Mesothelial cell of epicardium (in vitro differentiated cells): ENCODE measurements at regions not wholly inside any gene's neighbourhood (a gene's known extent, or its start where the extent isn't known, plus 50 kb on each side); places are given as distances from the start of the nearest gene placed in this dataset.
A peak's percentile ranks its signal among the peaks of the same experiment; 100 is the strongest.

Source experiments
- DNase-seq, 2 experiments: peaks; one replicate each; pipeline ENCODE4 v3.0.0; 2021; ENCODE audit warnings: low spot score in 2 of 2; ENCODE audit not compliant: unreplicated experiment in 2 of 2
- H3K27ac Mint-ChIP-seq: 2 replicates; pipeline ENCODE4 v1.8.0; 2021; ENCODE audit warnings: mixed read lengths
- H3K27me3 Mint-ChIP-seq: 2 replicates; pipeline ENCODE4 v1.8.0; 2021; ENCODE audit warnings: low read depth, mixed read lengths
- H3K36me3 Mint-ChIP-seq: 2 replicates; pipeline ENCODE4 v1.8.0; 2021; ENCODE audit warnings: mixed read lengths
- H3K4me1 Mint-ChIP-seq: 2 replicates; pipeline ENCODE4 v1.8.0; 2021; ENCODE audit warnings: mixed read lengths
- H3K4me3 Mint-ChIP-seq: 2 replicates; pipeline ENCODE4 v1.8.0; 2021; ENCODE audit warnings: mild to moderate bottlenecking, moderate library complexity, mixed read lengths
- H3K9me3 Mint-ChIP-seq: 2 replicates; pipeline ENCODE4 v1.8.0; 2021; ENCODE audit warnings: mixed read lengths
- CTCF ChIP-seq: fragments of 200-600 bp; sonication (generic); IDR thresholded peaks from one replicate; pipeline ENCODE4 v1.5.0; 2021; ENCODE audit warnings: antibody characterized with exemption; ENCODE audit not compliant: unreplicated experiment

- no peak overlapping the region for H3K4me3 Mint-ChIP-seq
- TF ChIP-seq CTCF: no peak
- H3K4me1 Mint-ChIP-seq: peaks cover 15% of the 10 kb centered on the region
- no peaks in the 10 kb centered on the region for H3K27me3 Mint-ChIP-seq
- no peak overlapping the region for H3K27ac Mint-ChIP-seq
- no peaks in the 10 kb centered on the region for H3K9me3 Mint-ChIP-seq
- DNase-seq: no peak
- H3K36me3 Mint-ChIP-seq: no peaks in the 10 kb centered on the region
These were observed 330.1 kb upstream of the RPS6KA3 start for GRCh38 chrX:20596856-20597255.

- Mint-ChIP-seq H3K4me1 (peaks cover 15% of the 10 kb centered on the region), H3K27me3 (no peaks in the 10 kb centered on the region), H3K4me3 (no peak overlapping the region), H3K36me3 (no peaks in the 10 kb centered on the region), H3K27ac (no peak overlapping the region), H3K9me3 (peaks cover under 1% of the 10 kb centered on the region)
- TF ChIP-seq CTCF: no peak
- no peak for DNase-seq
These were observed 329.3 kb upstream of the RPS6KA3 start for GRCh38 chrX:20595928-20596575.

GRCh38 chrX:20594985-20595384 lies 328.3 kb upstream of the RPS6KA3 start:
- no peaks in the 10 kb centered on the region for H3K27me3 Mint-ChIP-seq
- H3K9me3 Mint-ChIP-seq: peaks cover 7% of the 10 kb centered on the region
- no peak for DNase-seq
- peaks cover 13% of the 10 kb centered on the region for H3K4me1 Mint-ChIP-seq
- no peaks in the 10 kb centered on the region for H3K36me3 Mint-ChIP-seq
- no peak overlapping the region for H3K27ac Mint-ChIP-seq
- H3K4me3 Mint-ChIP-seq: no peak overlapping the region
- peak; percentile 41 for TF ChIP-seq CTCF

- TF ChIP-seq CTCF: no peak
- Mint-ChIP-seq H3K4me3 (no peak overlapping the region), H3K27ac (no peak overlapping the region), H3K9me3 (peaks cover 18% of the 10 kb centered on the region), H3K36me3 (peaks cover 2% of the 10 kb centered on the region), H3K4me1 (peaks cover 13% of the 10 kb centered on the region), H3K27me3 (no peaks in the 10 kb centered on the region)
- DNase-seq: no peak
These were observed 327.1 kb upstream of the RPS6KA3 start for GRCh38 chrX:20593836-20594235.

- Mint-ChIP-seq H3K27me3 (no peaks in the 10 kb centered on the region), H3K9me3 (peaks cover 22% of the 10 kb centered on the region), H3K27ac (no peak overlapping the region), H3K4me1 (peaks cover 13% of the 10 kb centered on the region), H3K4me3 (no peak overlapping the region), H3K36me3 (peaks cover 5% of the 10 kb centered on the region)
- no peak for TF ChIP-seq CTCF
- no peak for DNase-seq
These were observed 326.7 kb upstream of the RPS6KA3 start for GRCh38 chrX:20593402-20593801.

GRCh38 chrX:20591246-20591645 lies 324.5 kb upstream of the RPS6KA3 start:
- no peak for TF ChIP-seq CTCF
- Mint-ChIP-seq H3K27me3 (no peaks in the 10 kb centered on the region), H3K4me1 (peaks cover 6% of the 10 kb centered on the region), H3K36me3 (peaks cover 5% of the 10 kb centered on the region), H3K9me3 (peaks cover 30% of the 10 kb centered on the region), H3K4me3 (no peak overlapping the region), H3K27ac (no peak overlapping the region)
- DNase-seq: no peak
